Type B pancreatic cell (in vitro differentiated cells): ENCODE measurements at regions not wholly inside any gene's neighbourhood (a gene's known extent, or its start where the extent isn't known, plus 50 kb on each side); places are given as distances from the start of the nearest gene placed in this dataset.

Experiments used
- DNase-seq: peaks from one replicate; pipeline ENCODE4 v3.0.0; 2021; ENCODE audit warnings: mixed read lengths; ENCODE audit not compliant: unreplicated experiment; ENCODE audit errors: extremely low spot score
- H3K27ac Mint-ChIP-seq: 2 replicates; pipeline ENCODE4 v1.8.0; 2021; ENCODE audit warnings: mild to moderate bottlenecking, mixed read lengths
- H3K27me3 Mint-ChIP-seq: 2 replicates; pipeline ENCODE4 v1.8.0; 2021; ENCODE audit warnings: mixed read lengths
- H3K36me3 Mint-ChIP-seq: 2 replicates; pipeline ENCODE4 v1.8.0; 2021; ENCODE audit warnings: mixed read lengths
- H3K4me1 Mint-ChIP-seq: one replicate; pipeline ENCODE4 v1.8.0; 2021; ENCODE audit warnings: mixed read lengths; ENCODE audit not compliant: unreplicated experiment
- H3K4me3 Mint-ChIP-seq: 2 replicates; pipeline ENCODE4 v1.8.0; 2021; ENCODE audit warnings: mild to moderate bottlenecking, mixed read lengths
- H3K9me3 Mint-ChIP-seq: 2 replicates; pipeline ENCODE4 v1.8.0; 2021; ENCODE audit warnings: mixed read lengths
- CTCF ChIP-seq: fragments of 200-600 bp; sonication (generic); conservative IDR thresholded peaks from 2 replicates; pipeline ENCODE4 v1.5.0; 2021; ENCODE audit warnings: antibody characterized with exemption, mild to moderate bottlenecking

- Mint-ChIP-seq H3K36me3 (no peaks in the 10 kb centered on the region), H3K4me3 (peak overlapping the region; percentile 34), H3K27ac (peak overlapping the region; percentile 39), H3K9me3 (peaks cover 4% of the 10 kb centered on the region), H3K27me3 (peaks cover 25% of the 10 kb centered on the region), H3K4me1 (peaks cover 15% of the 10 kb centered on the region)
- DNase-seq = no peak
- no peak for TF ChIP-seq CTCF
Measured at GRCh38 chr6:91299544-91300491, 712.9 kb upstream of the MAP3K7 start.

- no peak for DNase-seq
- peaks cover 11% of the 10 kb centered on the region for H3K4me1 Mint-ChIP-seq
- no peak for TF ChIP-seq CTCF
- H3K36me3 Mint-ChIP-seq = no peaks in the 10 kb centered on the region
- H3K27ac Mint-ChIP-seq = no peak overlapping the region
- H3K27me3 Mint-ChIP-seq = peaks cover 25% of the 10 kb centered on the region
- no peaks in the 10 kb centered on the region for H3K9me3 Mint-ChIP-seq
- no peak overlapping the region for H3K4me3 Mint-ChIP-seq
Measured at GRCh38 chr6:91298543-91299145, 711.8 kb upstream of the MAP3K7 start.

GRCh38 chr6:91293395-91293794 is 706.5 kb upstream of the MAP3K7 start:
- Mint-ChIP-seq H3K4me3 (no peak overlapping the region), H3K36me3 (no peaks in the 10 kb centered on the region), H3K4me1 (no peaks in the 10 kb centered on the region), H3K9me3 (no peaks in the 10 kb centered on the region), H3K27ac (no peak overlapping the region), H3K27me3 (peaks cover 10% of the 10 kb centered on the region)
- DNase-seq = no peak
- no peak for TF ChIP-seq CTCF

GRCh38 chr6:91291071-91291470 is 704.2 kb upstream of the MAP3K7 start:
- H3K27me3 Mint-ChIP-seq = no peaks in the 10 kb centered on the region
- H3K27ac Mint-ChIP-seq = no peak overlapping the region
- H3K9me3 Mint-ChIP-seq = no peaks in the 10 kb centered on the region
- H3K4me1 Mint-ChIP-seq = no peaks in the 10 kb centered on the region
- H3K36me3 Mint-ChIP-seq = no peaks in the 10 kb centered on the region
- DNase-seq = no peak
- no peak overlapping the region for H3K4me3 Mint-ChIP-seq
- no peak for TF ChIP-seq CTCF

- no peak overlapping the region for H3K4me3 Mint-ChIP-seq
Measured at GRCh38 chr6:91288741-91289140, 701.9 kb upstream of the MAP3K7 start.

More at GRCh38 chr6:91288741-91289140, 701.9 kb upstream of the MAP3K7 start:
- Mint-ChIP-seq H3K27ac (no peak overlapping the region), H3K4me1 (no peaks in the 10 kb centered on the region), H3K27me3 (no peaks in the 10 kb centered on the region), H3K9me3 (no peaks in the 10 kb centered on the region), H3K36me3 (no peaks in the 10 kb centered on the region)
- TF ChIP-seq CTCF = no peak
- DNase-seq = no peak
